ENCODE measurements at regions not wholly inside any gene's neighbourhood (a gene's known extent, or its start where the extent isn't known, plus 50 kb on each side); places are given as distances from the start of the nearest gene placed in this dataset.
"Not testable (repeated sequence)": the region's sequence is repeated elsewhere in the genome, so short reads cannot be mapped to it uniquely, and the experiment has no call there.

- no peak overlapping the region for H3K4me3 ChIP-seq (ENCODE audit: low read depth, low read length)
- DNase-seq (ENCODE audit: low read depth), result peak; percentile 51
- no peak for TF ChIP-seq CTCF (conservative IDR thresholded peaks at IDR 0.05; ENCODE audit: low read depth, low read length)
Observed at GRCh38 chr3:98690876-98691275, 72.3 kb upstream of the ST3GAL6 start.

GRCh38 chr3:98691897-98692296 is 71.2 kb upstream of the ST3GAL6 start:
- DNase-seq (ENCODE audit: low read depth), result no peak
- no peak for TF ChIP-seq CTCF (conservative IDR thresholded peaks at IDR 0.05; ENCODE audit: low read depth, low read length)
- no peak overlapping the region for H3K4me3 ChIP-seq (ENCODE audit: low read depth, low read length)

- no peak overlapping the region for H3K4me3 ChIP-seq (ENCODE audit: low read depth, low read length)
- DNase-seq (ENCODE audit: low read depth), result no peak
- TF ChIP-seq CTCF (conservative IDR thresholded peaks at IDR 0.05; ENCODE audit: low read depth, low read length), result no peak
Observed at GRCh38 chr3:98692787-98693473, 70.2 kb upstream of the ST3GAL6 start.

GRCh38 chr3:98695796-98696195 is 67.3 kb upstream of the ST3GAL6 start:
- TF ChIP-seq CTCF (conservative IDR thresholded peaks at IDR 0.05; ENCODE audit: low read depth, low read length), result no peak
- DNase-seq (ENCODE audit: low read depth), result peak; percentile 67
- no peak overlapping the region for H3K4me3 ChIP-seq (ENCODE audit: low read depth, low read length)

- H3K4me3 ChIP-seq (ENCODE audit: low read depth, low read length); DNase-seq (ENCODE audit: low read depth): not testable (repeated sequence)
Observed at GRCh38 chr3:98696296-98696695, 66.8 kb upstream of the ST3GAL6 start.

GRCh38 chr3:98697225-98697624 is 65.9 kb upstream of the ST3GAL6 start:
- DNase-seq (ENCODE audit: low read depth), result no peak
- H3K4me3 ChIP-seq (ENCODE audit: low read depth, low read length), result no peak overlapping the region
- no peak for TF ChIP-seq CTCF (conservative IDR thresholded peaks at IDR 0.05; ENCODE audit: low read depth, low read length)

- DNase-seq (ENCODE audit: low read depth), result no peak
- H3K4me3 ChIP-seq (ENCODE audit: low read depth, low read length), result no peak overlapping the region
- no peak for TF ChIP-seq CTCF (conservative IDR thresholded peaks at IDR 0.05; ENCODE audit: low read depth, low read length)
Observed at GRCh38 chr3:98699132-98699531, 64.0 kb upstream of the ST3GAL6 start.
